AG09319 (cell line): ENCODE measurements at regions not wholly inside any gene's neighbourhood (a gene's known extent, or its start where the extent isn't known, plus 50 kb on each side); places are given as distances from the start of the nearest gene placed in this dataset.

Experiments
- DNase-seq: peaks from one replicate; pipeline ENCODE4 v3.0.0-alpha.2; 2010; ENCODE audit warnings: low read depth; ENCODE audit errors: extremely low read depth
- TF ChIP-seq, protein P1 (sequence below): IDR thresholded peaks from 2 replicates; pipeline ENCODE4 v1.5.1; 2011; ENCODE audit warnings: low read depth, mild to moderate bottlenecking, inconsistent platforms, low read length, moderate library complexity

DNA sequence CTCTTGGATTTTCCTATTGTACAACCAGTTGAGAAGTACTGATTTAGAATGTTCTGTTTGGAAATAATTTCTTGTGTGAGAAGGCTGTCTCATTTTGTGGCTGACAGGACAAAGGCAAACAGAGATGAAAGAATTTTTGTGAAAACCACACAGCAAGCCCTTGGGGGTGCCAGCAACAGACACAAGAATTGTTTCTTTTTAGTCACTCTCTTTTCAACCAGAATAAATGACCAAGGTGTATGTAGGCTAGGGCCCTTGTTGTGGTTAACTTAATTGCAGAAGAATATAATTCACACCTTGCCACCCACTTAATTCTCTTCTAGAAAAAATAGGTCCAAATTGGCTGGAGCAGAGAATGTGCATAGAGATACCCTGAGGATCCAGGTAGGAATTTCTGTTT is 329.4 kb upstream of the TBC1D5 start:
- TF ChIP-seq, protein P1, sequence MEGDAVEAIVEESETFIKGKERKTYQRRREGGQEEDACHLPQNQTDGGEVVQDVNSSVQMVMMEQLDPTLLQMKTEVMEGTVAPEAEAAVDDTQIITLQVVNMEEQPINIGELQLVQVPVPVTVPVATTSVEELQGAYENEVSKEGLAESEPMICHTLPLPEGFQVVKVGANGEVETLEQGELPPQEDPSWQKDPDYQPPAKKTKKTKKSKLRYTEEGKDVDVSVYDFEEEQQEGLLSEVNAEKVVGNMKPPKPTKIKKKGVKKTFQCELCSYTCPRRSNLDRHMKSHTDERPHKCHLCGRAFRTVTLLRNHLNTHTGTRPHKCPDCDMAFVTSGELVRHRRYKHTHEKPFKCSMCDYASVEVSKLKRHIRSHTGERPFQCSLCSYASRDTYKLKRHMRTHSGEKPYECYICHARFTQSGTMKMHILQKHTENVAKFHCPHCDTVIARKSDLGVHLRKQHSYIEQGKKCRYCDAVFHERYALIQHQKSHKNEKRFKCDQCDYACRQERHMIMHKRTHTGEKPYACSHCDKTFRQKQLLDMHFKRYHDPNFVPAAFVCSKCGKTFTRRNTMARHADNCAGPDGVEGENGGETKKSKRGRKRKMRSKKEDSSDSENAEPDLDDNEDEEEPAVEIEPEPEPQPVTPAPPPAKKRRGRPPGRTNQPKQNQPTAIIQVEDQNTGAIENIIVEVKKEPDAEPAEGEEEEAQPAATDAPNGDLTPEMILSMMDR = no peak
- DNase-seq = no peak

DNA sequence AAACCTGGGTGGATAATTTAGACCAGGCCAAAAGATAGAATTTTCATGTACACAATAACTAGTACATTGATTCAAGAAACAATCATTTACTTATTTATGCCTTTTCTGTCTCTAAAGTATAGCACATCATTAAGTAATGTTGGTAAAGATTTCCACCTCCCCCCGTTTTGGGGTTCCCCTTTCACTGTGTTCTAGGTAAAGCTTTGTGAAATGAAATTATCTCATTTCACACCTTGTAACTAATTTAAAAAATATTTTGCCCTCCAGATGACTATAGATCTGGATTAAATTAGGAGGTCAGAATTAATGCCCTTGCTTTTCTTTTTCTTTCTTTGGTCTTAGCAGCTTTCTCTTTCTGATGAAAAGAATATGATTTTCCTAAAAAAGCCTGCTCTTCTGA is 328.5 kb upstream of the TBC1D5 start:
- TF ChIP-seq, protein P1 = no peak

DNA sequence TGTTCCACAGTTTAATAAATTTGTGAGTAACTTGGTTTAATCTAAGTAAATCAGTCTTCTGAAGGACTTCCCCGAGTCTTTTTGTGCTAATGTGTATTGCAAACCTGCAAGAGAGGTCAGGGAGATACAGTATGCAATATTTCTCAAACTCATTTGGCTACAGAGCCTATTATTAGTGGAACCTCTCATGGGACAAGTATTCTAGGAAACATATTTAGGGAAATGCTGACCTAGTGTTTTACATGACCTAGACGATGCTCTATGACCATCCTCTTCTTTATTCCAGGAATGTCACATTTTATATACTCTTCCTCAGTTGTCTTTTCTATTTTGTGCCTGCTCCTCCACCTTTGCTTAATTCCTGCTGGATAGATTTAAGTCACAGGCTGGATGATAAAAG is 327.8 kb upstream of the TBC1D5 start:
- TF ChIP-seq, protein P1 = no peak

More for the DNA sequence above, 328.5 kb upstream of the TBC1D5 start:
- DNase-seq = no peak

DNA sequence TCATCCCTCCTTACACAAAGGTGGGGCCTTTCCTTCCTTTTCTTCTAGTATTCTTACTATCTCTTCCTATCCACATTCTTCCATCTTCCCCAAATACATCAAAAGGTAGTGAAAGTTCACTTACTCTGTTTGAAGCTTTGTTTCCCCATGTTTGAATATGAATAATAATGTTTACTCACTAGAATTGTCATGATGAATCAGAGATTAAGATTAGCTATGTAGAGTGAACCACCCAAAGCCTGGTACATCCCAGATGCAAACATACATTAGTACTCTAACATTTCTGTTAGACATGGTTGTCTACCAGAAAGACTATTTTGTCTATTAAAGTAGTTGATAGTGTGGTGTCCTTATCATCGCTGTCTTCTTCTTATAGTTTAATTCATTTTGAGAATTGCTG is 327.1 kb upstream of the TBC1D5 start:
- TF ChIP-seq, protein P1 = no peak

More for the DNA sequence above, 327.8 kb upstream of the TBC1D5 start:
- no peak for DNase-seq

DNA sequence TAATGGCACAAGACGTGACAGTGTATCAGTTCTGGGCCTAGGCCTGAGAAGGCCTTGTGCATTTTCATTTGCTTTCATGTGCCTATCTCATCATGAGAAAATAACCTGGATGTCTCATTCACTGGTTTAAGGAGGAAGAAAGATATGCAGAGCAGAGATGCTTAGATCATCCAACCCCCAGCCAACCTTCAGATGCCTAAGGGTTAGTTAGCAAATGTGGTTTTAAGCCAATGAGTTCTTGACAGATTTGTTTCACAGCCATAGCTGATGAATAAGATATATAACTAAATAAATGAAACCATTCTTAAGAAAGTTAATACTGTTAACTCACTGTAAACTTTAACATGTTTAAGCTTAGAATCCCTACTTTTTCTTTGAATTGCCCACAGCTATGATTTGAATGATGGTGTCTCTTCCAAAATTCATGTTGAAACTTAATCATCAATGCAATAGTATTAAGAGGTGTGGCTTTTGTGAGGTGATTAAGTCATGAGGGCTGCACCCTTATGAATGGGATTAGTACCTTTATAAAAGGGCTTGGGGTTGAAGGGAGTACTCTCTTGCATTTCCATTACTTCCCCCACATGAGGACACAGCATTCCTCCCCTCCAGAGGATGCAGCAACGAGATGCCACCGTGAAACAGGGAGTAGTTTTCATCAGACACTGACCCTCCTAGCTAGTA is 324.6 kb upstream of the TBC1D5 start:
- TF ChIP-seq, protein P1 = no peak
- DNase-seq = no peak

More for the DNA sequence above, 327.1 kb upstream of the TBC1D5 start:
- no peak for DNase-seq

DNA sequence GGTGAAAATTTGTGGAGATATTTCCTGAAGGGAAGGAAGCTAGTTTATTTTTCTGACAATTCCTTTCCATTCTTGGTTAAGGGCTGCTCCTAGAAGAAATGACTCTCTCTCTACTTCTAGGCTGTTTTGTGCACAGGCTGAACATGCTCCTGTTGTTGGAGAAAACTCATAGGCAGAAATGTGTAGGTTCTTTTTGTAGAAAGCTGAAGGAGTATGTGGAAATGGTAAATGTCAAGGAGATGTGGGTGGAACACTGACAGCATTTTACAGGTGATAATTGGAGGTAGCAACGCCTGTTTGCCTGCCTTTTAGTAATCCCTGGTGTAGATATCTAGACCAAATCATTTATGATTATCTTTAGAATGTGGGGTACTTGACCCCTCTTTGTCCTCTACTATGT is 322.2 kb upstream of the TBC1D5 start:
- TF ChIP-seq, protein P1 = no peak
- no peak for DNase-seq

DNA sequence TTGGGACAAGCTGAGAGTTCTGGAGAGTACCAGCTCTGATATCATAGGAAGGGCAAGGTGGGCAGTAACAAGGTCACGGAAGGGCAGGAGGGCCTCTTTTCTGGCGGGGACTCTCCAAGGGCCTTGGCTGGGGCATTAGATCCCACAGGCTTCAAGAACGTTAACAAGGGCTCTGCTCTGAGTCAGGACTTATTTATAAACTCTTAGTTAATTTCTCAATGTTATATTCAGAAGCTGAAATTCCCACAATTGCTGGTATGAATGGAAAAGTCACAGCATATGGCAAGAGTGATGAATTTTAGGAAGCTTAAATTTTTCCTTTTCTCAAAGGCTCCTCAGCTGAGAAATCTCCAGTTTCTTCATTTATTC is 320.2 kb upstream of the TBC1D5 start:
- DNase-seq = no peak
- TF ChIP-seq, protein P1 = no peak
